HL-60 (cell line): ENCODE measurements at regions not wholly inside any gene's neighbourhood (a gene's known extent, or its start where the extent isn't known, plus 50 kb on each side); places are given as distances from the start of the nearest gene placed in this dataset.

ENCODE experiments used
- DNase-seq, 2 experiments: peaks; one replicate each; pipeline ENCODE4 v3.0.0-alpha.2; 2010 to 2020; ENCODE audit warnings: low read depth in 1 of 2, low spot score in 1 of 2
- H3K27ac ChIP-seq: fragments of 250-450 bp; sonication (Bioruptor Pico); replicated peaks from 2 replicates; pipeline ENCODE4 v1.5.1; 2020; ENCODE audit warnings: mild to moderate bottlenecking, moderate library complexity
- H3K27me3 ChIP-seq: fragments of 250-450 bp; sonication (Bioruptor Pico); 2 replicates; pipeline ENCODE4 v1.5.1; 2021; ENCODE audit warnings: mild to moderate bottlenecking, moderate library complexity; ENCODE audit not compliant: insufficient read depth, poor library complexity, severe bottlenecking
- H3K4me3 ChIP-seq: replicated peaks from 2 replicates; pipeline ENCODE4 v1.5.1; 2011; ENCODE audit warnings: mild to moderate bottlenecking, control low read depth, low read length; ENCODE audit not compliant: insufficient read depth
- GABPA ChIP-seq: IDR thresholded peaks from 2 replicates; pipeline ENCODE4 v1.6.1; 2012; ENCODE audit warnings: low read depth
- POLR2AphosphoS5 ChIP-seq: IDR thresholded peaks from 2 replicates; pipeline ENCODE4 v1.6.1; 2012; ENCODE audit warnings: low read depth
- SPI1 ChIP-seq: IDR thresholded peaks from 2 replicates; pipeline ENCODE4 v1.6.1; 2012; ENCODE audit warnings: low read depth, mild to moderate bottlenecking, borderline replicate concordance
- TF ChIP-seq, protein P1 (sequence below): IDR thresholded peaks from one replicate; pipeline ENCODE4 v1.5.1; 2011; ENCODE audit warnings: low read length, control low read depth, inconsistent platforms; ENCODE audit not compliant: insufficient read depth
- TF ChIP-seq, protein P2 (sequence below): IDR thresholded peaks from 2 replicates; pipeline ENCODE4 v1.6.1; 2012; ENCODE audit warnings: low read depth; ENCODE audit not compliant: insufficient replicate concordance

DNA sequence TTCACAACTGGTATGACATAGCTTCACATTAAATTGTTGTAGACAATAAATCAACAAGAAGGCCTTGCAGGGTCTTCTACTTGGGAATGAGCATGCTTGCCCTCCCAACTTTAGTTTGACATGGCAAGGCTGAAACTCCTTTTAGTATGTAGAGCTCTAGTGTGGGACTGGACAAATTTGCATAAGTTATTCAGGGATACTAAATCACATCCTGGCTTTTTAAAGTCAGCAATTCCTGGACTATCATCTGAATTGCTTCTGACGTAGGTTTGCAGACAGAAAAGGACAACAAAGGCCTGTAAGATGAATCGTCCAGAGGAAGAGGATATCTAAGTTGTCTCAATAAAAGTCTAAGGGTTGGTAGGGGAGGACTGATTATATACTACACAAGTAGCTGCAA lies 123.0 kb upstream of the MAGEB16 start:
- TF ChIP-seq, protein P1, sequence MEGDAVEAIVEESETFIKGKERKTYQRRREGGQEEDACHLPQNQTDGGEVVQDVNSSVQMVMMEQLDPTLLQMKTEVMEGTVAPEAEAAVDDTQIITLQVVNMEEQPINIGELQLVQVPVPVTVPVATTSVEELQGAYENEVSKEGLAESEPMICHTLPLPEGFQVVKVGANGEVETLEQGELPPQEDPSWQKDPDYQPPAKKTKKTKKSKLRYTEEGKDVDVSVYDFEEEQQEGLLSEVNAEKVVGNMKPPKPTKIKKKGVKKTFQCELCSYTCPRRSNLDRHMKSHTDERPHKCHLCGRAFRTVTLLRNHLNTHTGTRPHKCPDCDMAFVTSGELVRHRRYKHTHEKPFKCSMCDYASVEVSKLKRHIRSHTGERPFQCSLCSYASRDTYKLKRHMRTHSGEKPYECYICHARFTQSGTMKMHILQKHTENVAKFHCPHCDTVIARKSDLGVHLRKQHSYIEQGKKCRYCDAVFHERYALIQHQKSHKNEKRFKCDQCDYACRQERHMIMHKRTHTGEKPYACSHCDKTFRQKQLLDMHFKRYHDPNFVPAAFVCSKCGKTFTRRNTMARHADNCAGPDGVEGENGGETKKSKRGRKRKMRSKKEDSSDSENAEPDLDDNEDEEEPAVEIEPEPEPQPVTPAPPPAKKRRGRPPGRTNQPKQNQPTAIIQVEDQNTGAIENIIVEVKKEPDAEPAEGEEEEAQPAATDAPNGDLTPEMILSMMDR = no peak
- no peak for DNase-seq
- Histone ChIP-seq H3K27me3 (no peaks in the 10 kb centered on the region), H3K27ac (no peak overlapping the region), H3K4me3 (no peak overlapping the region)

DNA sequence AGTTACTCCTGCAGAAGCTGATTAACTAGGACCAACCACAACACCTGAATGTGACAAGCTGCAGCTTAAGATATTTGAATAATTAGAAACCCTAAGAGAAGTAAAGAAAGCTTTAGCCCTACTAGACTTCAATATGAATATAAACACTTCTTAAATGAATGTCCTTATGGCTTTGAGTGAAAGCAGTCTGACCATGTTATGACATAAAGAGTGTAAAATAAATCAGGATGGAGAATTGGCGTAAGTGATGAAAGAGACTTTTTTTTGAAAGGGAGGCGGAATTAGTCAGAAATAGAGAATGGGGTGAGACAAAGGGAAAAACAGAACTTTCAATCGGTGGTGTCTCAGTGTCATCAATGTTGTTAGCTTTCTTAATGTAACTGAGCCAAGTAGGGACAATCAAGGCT lies 117.2 kb upstream of the MAGEB16 start:
- H3K4me3 ChIP-seq = no peak overlapping the region
- no peak for DNase-seq
- TF ChIP-seq SPI1 (no peak), POLR2AphosphoS5 (no peak), GABPA (no peak)
- TF ChIP-seq, protein P1 = no peak
- TF ChIP-seq, protein P2, sequence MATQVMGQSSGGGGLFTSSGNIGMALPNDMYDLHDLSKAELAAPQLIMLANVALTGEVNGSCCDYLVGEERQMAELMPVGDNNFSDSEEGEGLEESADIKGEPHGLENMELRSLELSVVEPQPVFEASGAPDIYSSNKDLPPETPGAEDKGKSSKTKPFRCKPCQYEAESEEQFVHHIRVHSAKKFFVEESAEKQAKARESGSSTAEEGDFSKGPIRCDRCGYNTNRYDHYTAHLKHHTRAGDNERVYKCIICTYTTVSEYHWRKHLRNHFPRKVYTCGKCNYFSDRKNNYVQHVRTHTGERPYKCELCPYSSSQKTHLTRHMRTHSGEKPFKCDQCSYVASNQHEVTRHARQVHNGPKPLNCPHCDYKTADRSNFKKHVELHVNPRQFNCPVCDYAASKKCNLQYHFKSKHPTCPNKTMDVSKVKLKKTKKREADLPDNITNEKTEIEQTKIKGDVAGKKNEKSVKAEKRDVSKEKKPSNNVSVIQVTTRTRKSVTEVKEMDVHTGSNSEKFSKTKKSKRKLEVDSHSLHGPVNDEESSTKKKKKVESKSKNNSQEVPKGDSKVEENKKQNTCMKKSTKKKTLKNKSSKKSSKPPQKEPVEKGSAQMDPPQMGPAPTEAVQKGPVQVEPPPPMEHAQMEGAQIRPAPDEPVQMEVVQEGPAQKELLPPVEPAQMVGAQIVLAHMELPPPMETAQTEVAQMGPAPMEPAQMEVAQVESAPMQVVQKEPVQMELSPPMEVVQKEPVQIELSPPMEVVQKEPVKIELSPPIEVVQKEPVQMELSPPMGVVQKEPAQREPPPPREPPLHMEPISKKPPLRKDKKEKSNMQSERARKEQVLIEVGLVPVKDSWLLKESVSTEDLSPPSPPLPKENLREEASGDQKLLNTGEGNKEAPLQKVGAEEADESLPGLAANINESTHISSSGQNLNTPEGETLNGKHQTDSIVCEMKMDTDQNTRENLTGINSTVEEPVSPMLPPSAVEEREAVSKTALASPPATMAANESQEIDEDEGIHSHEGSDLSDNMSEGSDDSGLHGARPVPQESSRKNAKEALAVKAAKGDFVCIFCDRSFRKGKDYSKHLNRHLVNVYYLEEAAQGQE = no peak
- H3K27ac ChIP-seq = no peak overlapping the region
- H3K27me3 ChIP-seq = no peaks in the 10 kb centered on the region

DNA sequence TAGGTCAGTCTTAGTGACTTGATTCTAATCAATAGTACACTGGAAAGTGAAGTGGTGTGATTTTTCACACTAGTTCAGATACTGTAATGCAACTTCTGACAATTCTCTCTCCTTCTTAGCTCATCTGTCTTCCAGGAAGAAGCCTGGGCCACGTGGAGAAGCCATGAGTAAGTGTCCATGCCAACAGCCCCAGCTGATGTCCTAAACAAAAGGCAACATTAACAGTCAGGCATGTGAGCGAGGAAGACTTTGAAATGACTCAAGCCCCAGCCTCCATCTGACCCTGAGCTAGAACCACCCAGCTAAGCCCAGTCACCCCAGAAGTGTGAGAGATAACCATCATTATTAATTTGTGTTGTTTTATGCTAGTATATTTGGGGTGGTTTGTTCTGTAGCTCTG lies 115.7 kb upstream of the MAGEB16 start:
- TF ChIP-seq POLR2AphosphoS5 = no peak
- TF ChIP-seq, protein P1 = no peak
- TF ChIP-seq GABPA = no peak
- TF ChIP-seq SPI1 = no peak
- TF ChIP-seq, protein P2 = no peak
- H3K27ac ChIP-seq = no peak overlapping the region

DNA sequence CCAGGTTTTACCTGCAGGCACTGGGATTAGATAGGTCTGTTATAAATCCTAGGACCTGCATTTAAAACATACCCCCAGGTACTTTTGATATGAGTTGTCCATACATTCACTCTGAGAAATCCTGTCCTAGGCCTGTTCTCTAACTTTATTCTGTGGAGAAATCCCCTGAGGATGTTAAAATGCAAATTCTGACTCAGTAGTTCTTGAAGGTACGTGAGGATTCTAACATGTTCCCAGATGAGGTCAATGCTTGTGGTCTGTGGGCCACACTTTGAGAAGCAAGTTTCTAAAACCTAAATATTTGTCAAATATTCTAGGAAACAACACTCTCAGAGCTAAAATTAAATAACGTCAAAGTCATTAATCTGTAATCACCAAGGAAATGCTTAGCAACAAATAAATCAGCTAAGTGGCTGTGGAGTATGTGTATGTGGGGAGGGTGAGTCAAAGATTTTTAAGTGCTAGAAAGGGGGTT lies 101.3 kb upstream of the MAGEB16 start:
- DNase-seq = no peak
- H3K27ac ChIP-seq = no peak overlapping the region
- no peak overlapping the region for H3K4me3 ChIP-seq
- TF ChIP-seq, protein P2 = no peak
- no peak for TF ChIP-seq SPI1
- no peak for TF ChIP-seq POLR2AphosphoS5
- TF ChIP-seq GABPA = no peak
- TF ChIP-seq, protein P1 = no peak
- H3K27me3 ChIP-seq = no peaks in the 10 kb centered on the region

More for the DNA sequence above, 115.7 kb upstream of the MAGEB16 start:
- DNase-seq = no peak
- Histone ChIP-seq H3K4me3 (no peak overlapping the region), H3K27me3 (no peaks in the 10 kb centered on the region)
